NCI-H2081 (cell line): ENCODE measurements at regions not wholly inside any gene's neighbourhood (a gene's known extent, or its start where the extent isn't known, plus 50 kb on each side); places are given as distances from the start of the nearest gene placed in this dataset.
"Not testable (repeated sequence)": the region's sequence is repeated elsewhere in the genome, so short reads cannot be mapped to it uniquely, and the experiment has no call there.

Experiments used
- DNase-seq, 2 experiments: peaks; one replicate each; lab custom pipeline; 2025; lab: John Stamatoyannopoulos, UW

GRCh38 chr3:86887876-86888275 lies 103.1 kb downstream of the VGLL3 start:
- DNase-seq = no peak

GRCh38 chr3:86880066-86880465 lies 110.9 kb downstream of the VGLL3 start:
- no peak for DNase-seq

- peak; percentile 65 to 91 for DNase-seq
These were observed 114.3 kb downstream of the VGLL3 start for GRCh38 chr3:86876504-86877181.

- DNase-seq = not testable (repeated sequence)
These were observed 116.2 kb downstream of the VGLL3 start for GRCh38 chr3:86874790-86875189.

- no peak for DNase-seq
These were observed 121.4 kb downstream of the VGLL3 start for GRCh38 chr3:86869566-86869965.

GRCh38 chr3:86867982-86868381 lies 123.0 kb downstream of the VGLL3 start:
- no peak for DNase-seq

GRCh38 chr3:86865506-86865905 lies 125.4 kb downstream of the VGLL3 start:
- DNase-seq = no peak

GRCh38 chr3:86856711-86857110 lies 134.2 kb downstream of the VGLL3 start:
- DNase-seq = no peak

- DNase-seq = no peak
These were observed 141.0 kb downstream of the VGLL3 start for GRCh38 chr3:86849991-86850390.

GRCh38 chr3:86845726-86846125 lies 145.2 kb downstream of the VGLL3 start:
- DNase-seq = no peak

- DNase-seq = no peak
These were observed 152.0 kb downstream of the VGLL3 start for GRCh38 chr3:86838927-86839326.

- no peak for DNase-seq
These were observed 153.1 kb downstream of the VGLL3 start for GRCh38 chr3:86837871-86838270.

GRCh38 chr3:86830566-86830965 lies 160.4 kb downstream of the VGLL3 start:
- no peak for DNase-seq

GRCh38 chr3:86828751-86829150 lies 162.2 kb downstream of the VGLL3 start:
- no peak for DNase-seq

- DNase-seq = not testable (repeated sequence)
These were observed 163.4 kb downstream of the VGLL3 start for GRCh38 chr3:86827582-86827981.

GRCh38 chr3:86826292-86826691 lies 164.7 kb downstream of the VGLL3 start:
- DNase-seq = no peak

GRCh38 chr3:86815880-86816279 lies 175.1 kb downstream of the VGLL3 start:
- no peak for DNase-seq

GRCh38 chr3:86814918-86815655 lies 175.9 kb downstream of the VGLL3 start:
- no peak for DNase-seq

GRCh38 chr3:86814321-86814720 lies 176.6 kb downstream of the VGLL3 start:
- no peak for DNase-seq

GRCh38 chr3:86801921-86802320 lies 189.0 kb downstream of the VGLL3 start:
- DNase-seq = no peak

- no peak for DNase-seq
These were observed 189.9 kb downstream of the VGLL3 start for GRCh38 chr3:86801066-86801465.

GRCh38 chr3:86800116-86800515 lies 190.8 kb downstream of the VGLL3 start:
- no peak for DNase-seq

GRCh38 chr3:86797946-86798345 lies 193.0 kb downstream of the VGLL3 start:
- no peak for DNase-seq
